ENCODE measurements at regions not wholly inside any gene's neighbourhood (a gene's known extent, or its start where the extent isn't known, plus 50 kb on each side); places are given as distances from the start of the nearest gene placed in this dataset.
"Not testable (repeated sequence)": the region's sequence is repeated elsewhere in the genome, so short reads cannot be mapped to it uniquely, and the experiment has no call there.

- DNase-seq, result no peak
Observed at GRCh38 chr1:222233444-222234158, 314.3 kb downstream of the HHIPL2 start.

DNA sequence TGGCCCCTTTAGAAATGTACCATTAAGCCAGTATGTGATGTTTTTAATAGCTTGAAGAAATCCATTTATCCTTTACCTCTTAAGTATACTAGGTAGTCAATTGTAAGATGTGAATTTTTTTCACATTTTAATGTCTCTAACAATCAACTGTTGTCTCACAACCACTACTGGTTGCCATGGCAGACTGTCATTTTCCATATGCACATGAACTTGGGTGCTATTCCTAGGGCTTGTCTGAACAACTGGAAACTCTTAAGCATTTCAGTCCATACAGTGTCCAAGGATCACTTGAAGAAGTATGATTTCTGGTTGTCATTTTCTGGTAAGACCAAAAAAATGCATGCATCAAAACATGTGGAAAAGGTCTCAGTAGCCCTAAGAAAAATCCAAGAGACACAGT lies 315.1 kb downstream of the HHIPL2 start:
- DNase-seq, result no peak

DNA sequence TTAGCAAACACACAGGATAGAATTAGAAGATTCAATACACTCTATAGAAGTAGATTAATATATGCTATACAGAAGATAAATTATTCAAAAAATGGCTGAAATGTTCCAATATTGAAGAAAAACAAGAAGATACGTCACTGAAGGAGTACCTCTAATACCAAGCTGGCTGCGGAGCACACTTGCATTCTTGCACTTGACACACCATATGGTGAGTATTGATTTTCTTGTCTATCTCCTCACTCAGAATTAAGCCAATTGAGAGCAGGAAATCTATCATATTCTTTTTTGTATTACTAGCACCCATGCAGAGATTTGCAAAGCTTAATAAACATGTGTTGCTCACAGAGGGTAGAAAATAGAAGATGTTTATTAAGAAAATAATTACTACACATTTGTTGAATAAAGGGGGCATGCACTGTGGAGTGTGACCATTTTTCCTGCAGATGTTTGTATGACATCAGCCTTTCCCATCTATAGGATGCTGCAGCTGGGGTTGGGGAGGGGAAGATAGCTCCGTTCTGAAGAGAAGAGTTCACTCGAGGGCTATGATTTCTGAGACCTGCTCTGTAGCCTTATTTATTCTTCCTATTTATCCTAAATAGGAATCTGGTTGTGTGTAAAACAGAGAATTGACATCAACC lies 318.1 kb downstream of the HHIPL2 start:
- DNase-seq, result no peak

DNA sequence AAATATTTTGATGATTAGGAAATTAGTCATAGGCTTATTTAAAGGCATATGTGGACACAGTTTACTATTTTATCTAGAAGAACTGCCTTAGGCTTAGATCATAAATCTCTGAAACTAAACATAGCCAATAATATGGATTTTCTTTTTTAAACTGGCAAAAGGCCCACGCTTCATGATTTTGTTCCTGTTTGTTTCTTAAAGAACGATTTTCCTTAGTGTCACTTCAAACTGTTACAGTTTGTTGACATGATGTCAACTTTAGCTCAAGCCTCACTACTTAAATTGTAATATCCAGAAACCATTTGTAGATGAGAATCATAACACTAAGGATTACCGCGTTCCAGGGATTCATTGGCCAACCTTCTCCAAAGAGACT lies 322.6 kb downstream of the HHIPL2 start:
- no peak for DNase-seq

DNA sequence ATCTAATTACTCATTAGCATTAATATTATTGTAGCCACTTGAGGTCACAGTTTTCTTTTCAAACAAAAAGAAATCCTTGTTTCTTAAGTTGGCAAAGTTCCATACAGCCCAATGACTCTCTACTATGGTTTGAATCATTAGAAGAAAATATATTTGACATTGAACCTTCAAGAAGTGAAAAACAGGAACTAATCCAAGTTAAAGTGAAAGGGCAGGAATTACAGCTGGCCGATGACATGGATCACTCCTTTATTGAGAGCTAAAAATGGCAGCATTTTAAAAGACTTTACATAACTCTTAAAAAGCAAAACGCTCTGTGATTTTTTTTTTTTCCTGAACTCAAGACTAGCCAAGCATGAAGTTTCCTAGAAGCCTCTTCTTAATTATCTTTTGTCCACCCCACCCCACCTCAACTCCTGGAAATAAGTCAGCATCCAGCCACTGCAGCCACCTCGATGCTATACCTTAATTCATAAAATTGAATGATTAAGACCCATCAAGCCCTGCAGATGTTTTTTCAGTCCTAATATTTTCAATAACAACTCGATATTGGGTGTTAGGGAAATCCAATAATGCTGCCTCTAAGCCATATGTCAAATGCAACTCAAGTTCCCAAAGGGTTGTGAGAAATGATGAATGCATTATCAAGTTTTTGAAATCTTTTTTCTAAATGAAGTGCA lies 323.1 kb downstream of the HHIPL2 start:
- peak; percentile 30 for DNase-seq

- no peak for DNase-seq
Observed at GRCh38 chr1:222224156-222224555, 323.7 kb downstream of the HHIPL2 start.

DNA sequence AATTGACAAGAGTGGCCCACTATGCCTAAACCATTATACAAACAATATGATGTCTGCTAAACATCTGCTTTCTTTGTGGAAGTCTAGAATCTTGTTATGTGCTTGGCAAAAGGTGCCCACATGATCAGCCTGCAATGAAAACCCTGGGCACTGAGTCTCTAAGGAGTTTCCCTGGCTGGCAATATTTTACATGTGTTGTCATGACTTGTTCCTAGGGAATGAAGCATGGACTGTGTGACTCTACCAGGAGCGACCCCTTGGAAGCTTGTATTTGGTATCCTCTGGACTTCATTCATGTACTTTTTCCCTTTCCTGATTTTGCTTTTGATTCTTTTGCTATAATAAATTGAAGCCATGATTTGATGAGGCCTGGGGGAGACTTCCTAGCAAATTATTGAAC lies 324.9 kb downstream of the HHIPL2 start:
- no peak for DNase-seq

DNA sequence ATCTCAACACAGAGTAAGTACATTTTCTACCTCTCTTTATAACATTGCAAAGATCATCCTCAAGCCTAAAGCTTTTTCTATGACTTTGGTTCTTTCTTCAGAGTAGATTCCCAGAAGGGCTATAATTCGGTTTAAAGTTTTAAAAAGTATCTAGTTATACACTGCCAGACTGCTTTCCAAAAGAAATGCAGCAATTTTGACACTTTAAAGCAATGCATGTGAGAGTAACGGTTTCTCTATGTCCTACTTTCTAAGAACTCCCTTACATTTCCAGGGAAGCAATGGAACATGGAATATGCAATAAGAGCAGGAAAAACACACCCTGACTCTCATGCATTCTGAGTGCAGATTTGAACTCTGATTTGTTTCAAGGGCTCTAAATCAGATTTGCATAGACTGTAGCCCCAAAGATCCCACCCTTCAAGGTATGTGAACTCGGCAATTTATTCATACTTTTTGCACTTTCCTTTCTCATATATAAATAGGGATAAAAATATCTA lies 331.6 kb downstream of the HHIPL2 start:
- no peak for DNase-seq

GRCh38 chr1:222210776-222211175 lies 337.1 kb downstream of the HHIPL2 start:
- DNase-seq, result no peak

DNA sequence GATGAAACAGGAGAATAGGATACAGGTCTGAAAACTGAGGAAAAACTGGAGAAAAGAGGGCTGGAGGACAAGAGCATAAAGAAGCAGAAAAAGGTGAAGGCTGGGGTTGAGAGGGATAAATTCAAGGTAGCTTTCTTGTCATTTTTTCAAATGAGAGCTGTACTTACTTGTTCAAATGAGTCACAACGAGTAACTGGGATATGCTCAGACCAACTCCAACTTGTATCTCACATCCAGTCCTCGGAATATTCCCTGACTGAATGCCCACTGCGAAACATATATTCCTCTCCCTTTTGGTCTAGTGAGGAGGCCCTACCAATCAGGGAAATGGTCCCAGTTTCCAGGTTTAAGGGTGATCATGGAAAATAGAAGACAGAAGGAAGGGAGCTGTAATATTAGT lies 343.4 kb downstream of the HHIPL2 start:
- no peak for DNase-seq

DNA sequence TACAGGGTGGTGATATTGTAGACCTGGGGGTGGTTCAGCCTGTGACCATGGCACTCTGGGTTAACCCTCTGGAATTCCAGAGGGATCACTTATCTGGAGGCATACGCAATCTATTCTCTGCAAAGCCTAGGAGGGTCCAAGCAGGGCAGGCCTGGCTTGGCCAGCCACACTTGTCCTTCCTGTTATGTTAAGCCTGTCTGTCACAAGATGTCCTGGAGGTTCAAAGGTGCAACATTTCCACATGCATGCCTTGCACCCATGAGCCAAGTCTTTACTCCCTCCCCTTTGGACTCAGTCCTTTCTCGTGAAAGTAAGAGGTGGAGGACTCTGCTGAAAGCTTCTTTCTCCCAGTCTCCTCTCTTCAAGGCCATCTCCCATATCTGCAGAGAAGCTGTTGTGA lies 345.1 kb downstream of the HHIPL2 start:
- DNase-seq, result no peak

DNA sequence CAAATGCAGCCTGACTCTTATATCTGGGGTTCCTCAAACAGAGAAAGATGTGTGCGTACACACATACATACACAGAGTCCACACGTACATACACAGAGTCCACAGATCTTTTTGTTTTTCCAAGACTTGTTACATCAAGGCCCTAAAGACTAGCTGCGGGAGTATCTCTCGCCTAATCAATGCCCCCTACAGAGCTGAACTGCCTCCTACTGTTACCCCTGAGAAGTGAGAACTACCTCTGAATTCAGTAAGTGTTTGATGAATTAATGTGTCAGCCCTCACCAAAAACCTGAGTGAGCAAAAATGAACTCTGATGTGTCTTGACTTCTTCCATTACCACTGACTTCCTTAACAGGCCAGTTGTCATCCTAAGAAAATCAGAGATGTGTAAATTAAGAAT lies 351.2 kb downstream of the HHIPL2 start:
- no peak for DNase-seq

DNA sequence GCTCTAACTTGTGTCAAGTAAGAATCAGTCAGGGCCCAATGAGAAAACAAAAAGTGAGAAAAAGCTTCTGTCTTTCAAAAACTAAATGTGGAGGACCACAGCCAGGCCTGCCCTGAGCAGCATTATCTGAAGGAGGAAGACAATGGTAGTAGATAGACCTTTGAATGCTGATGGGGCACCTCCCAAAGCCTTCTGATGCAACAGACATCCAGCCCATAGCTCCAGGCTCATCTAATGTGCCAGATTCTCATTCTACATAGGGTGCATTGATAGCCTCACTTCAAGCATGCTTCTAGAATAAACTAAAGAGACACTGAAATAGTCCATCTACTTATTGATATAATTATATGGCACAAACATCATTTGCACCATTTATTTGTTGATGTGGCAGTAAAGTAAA lies 351.6 kb downstream of the HHIPL2 start:
- DNase-seq, result no peak

DNA sequence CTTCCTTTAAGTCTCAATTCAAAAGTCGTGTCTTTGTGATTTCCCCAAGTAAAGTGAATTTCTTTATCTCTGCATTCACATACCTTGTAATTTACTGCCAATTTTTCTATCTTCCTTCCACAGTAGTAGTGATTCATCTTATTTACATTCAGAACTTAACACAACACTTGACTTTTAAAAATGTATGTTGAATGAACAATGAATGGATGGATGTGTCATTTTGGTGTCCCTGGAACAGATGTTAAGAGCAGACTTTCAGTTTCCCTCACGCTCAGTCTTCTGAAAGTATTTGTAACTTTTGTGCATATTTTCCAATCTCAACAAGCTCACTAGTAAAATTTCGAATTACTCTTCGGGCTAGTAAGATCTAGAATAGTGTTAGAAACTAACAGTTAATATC lies 352.0 kb downstream of the HHIPL2 start:
- no peak for DNase-seq

- no peak for DNase-seq
Observed at GRCh38 chr1:222189218-222189617, 358.7 kb downstream of the HHIPL2 start.

DNA sequence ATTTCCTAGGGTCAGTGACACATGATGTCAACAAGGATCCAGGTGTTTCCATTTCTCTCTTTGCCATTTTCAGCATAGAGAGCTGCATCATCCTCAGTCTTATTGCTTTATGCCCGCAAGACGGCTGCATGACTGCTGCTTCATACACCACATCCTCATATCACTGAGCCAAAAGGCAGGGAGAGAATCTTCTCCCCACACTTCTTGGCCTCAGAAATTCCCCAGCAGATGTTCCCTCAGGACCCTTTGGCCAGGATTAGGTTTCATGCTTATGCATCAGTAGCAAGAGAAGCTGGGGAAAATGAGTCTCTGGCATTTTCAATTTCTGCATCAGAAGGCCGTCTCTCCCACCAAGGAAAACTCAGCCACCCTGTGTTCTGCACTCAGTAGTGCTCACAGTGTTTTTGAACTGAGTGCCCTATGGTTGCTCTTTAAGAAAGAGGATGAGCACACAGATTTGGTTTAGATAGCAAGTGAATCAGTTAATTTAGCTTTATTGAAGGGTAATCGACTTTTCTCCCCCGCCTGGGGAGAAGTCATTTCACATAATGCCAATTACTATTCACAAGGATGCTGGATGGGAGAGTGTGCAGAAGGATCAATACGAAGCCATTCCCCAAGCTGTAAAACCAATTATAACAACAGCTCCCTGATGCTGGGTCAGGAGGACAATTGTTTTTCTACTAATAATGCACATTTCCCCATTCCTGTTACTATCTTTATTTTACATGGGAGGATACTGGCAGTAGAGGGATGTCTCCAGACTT lies 360.2 kb downstream of the HHIPL2 start:
- no peak for DNase-seq

- no peak for DNase-seq
Observed at GRCh38 chr1:222182641-222183040, 365.3 kb downstream of the HHIPL2 start.

GRCh38 chr1:222181191-222181590 lies 366.7 kb downstream of the HHIPL2 start:
- DNase-seq, result no peak

DNA sequence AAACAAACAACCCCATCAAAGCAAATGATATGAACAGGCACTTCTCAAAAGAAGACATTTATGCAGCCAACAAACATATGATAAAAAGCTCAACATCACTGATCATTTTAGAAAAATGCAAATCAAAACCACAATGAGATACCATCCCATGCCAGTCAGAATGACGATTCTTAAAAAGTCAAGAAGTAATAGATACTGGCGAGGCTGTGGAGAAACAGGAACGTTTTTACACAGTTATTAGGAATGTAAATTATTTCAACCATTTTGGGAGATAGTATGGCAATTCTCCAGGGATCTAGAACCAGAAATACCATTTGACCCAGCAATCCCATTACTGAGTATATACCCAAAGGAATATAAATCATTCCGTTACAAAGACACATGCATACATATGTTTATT lies 370.4 kb downstream of the HHIPL2 start:
- not testable (repeated sequence) for DNase-seq

DNA sequence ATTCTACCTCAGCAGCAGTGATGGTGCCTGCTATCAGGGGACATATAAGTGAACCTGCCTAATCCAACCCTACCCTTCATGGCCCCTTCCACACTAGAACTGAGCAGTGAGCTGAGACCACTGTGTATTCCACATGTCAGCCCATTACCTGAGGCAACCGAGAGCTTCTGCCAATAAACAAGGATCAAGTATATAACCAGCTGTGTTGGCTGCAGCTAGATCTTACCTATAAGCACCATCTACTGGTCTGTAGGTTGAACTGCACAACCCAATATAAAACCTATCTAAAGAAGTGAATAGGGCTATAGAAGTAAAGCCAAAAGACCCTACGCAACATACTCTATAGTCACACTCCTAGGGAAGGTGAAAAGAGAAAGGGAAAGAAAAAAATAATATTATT lies 376.9 kb downstream of the HHIPL2 start:
- DNase-seq, result no peak

- DNase-seq, result no peak
Observed at GRCh38 chr1:222168621-222169020, 379.3 kb downstream of the HHIPL2 start.

DNA sequence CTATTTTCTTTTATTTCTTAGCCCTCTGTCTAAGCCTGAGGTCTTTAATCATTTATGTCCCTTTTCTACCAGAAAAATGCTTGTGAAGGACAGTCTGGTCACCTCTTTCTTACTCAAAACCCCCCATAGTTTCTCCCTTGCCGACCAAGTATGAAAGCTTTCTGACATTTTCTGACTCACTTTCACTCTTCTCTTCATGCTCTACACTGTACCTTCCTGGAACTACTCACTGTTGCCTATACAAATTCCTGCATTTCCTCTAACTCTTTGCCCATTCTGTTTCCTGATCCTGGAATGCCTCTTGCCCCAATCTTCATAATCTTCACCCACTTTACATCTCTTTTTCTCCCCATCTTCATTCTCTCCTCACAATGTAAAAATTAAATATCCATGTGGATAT lies 380.0 kb downstream of the HHIPL2 start:
- no peak for DNase-seq

DNA sequence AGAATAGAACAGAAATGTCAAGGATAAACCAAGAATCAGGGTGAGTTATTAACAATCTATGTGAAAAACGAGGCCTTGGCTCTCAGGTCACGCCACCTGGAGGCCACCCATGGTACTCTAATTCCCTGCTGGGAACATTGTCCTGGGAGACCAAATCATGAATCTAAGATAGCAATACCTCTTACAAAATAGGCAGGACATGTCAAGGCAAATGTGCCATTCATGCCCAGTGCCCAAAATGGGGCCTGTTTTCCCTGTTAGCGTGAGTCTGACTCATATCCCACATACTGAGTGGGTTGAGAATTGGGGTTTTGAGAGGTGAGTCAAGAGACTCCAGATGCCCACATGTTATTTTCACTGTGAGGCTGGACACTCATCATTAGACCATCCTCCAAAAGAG lies 380.8 kb downstream of the HHIPL2 start:
- no peak for DNase-seq
